ENCODE measurements at regions not wholly inside any gene's neighbourhood (a gene's known extent, or its start where the extent isn't known, plus 50 kb on each side); places are given as distances from the start of the nearest gene placed in this dataset.

- TF ChIP-seq SUZ12 (IDR thresholded peaks at IDR 0.05; ENCODE audit: extremely low read depth, insufficient read depth, insufficient read length) (no peak), ZNF274 (IDR thresholded peaks at IDR 0.05; ENCODE audit: low read depth, low read length) (no peak), YY1 (IDR thresholded peaks at IDR 0.05; ENCODE audit: insufficient read depth, insufficient read length) (no peak)
Observed at GRCh38 chr2:163044114-163044513, 205.5 kb upstream of the KCNH7 start.
